ENCODE measurements at regions not wholly inside any gene's neighbourhood (a gene's known extent, or its start where the extent isn't known, plus 50 kb on each side); places are given as distances from the start of the nearest gene placed in this dataset.

DNA sequence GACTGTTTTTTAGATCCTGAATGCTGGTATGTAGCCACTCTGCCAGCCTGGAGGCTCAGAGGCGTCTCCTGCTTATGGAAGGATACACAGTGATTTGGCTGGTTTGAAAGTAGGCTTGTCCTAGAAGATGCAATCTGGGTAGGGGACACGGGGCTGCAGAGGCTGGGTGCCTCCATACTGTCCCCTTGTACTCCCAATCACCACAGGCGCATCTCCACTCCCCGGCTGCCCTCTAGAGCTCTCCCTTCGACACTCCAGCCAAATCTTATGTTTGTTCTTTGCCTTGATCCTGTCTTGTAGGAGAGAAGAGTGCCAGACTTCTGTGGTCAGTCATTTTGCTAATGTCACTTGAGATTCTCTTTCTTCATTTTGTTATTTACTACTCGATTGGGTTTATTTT is 168.8 kb upstream of the THRB start:
- H2AFZ ChIP-seq (ENCODE audit: low read depth, low read length) = no peak overlapping the region
- CTCF ChIA-PET (ENCODE audit: low intra/inter-chr PET ratio) = interaction anchor here (0.9 kb wide), 1 partner anchor 477 kb away, joined by 3 read pairs; no protein-coding TSS in a partner anchor
- in situ Hi-C loops (cut with MboI) = no loop called here
- DNase-seq (ENCODE audit: extremely low read depth in 1 of 4, low spot score in 3 of 4) (peak in 2 of 4 experiments; percentile 19 to 40), ATAC-seq (peak; percentile 95), FAIRE-seq (peak; percentile 52)
- H3K9me3 ChIP-seq (replicated peaks; ENCODE audit: control insufficient read depth, insufficient read depth, low read depth, low read length) = no peaks in the 10 kb centered on the region
- intact Hi-C loops (cut with micrococcal nuclease) = no loop called here
- no peaks in the 10 kb centered on the region for H3K36me3 ChIP-seq (ENCODE audit: control insufficient read depth, insufficient read depth, low read length)
- H3K4me3 ChIP-seq = no peak overlapping the region
- no peaks in the 10 kb centered on the region for H3K79me2 ChIP-seq (ENCODE audit: control insufficient read depth, insufficient read depth, low read length)
- H3K9me1 ChIP-seq (ENCODE audit: control insufficient read depth, insufficient read depth, low read length) = no peaks in the 10 kb centered on the region
- no peaks in the 10 kb centered on the region; a peak in 1 of 5 replicates for H3K27me3 ChIP-seq (ENCODE audit: control insufficient read depth in 2 of 2, insufficient read depth in 2 of 2, low read length in 2 of 2)
- no TSS peak for BruUV-seq (replicated peaks)
- H3K4me2 ChIP-seq (ENCODE audit: insufficient read depth, low read length) = no peak overlapping the region
- H3K27ac ChIP-seq (ENCODE audit: extremely low read depth, low read depth, low read length) = no peak overlapping the region
- H4K20me1 ChIP-seq (replicated peaks; ENCODE audit: control insufficient read depth, insufficient read depth, low read length) = no peaks in the 10 kb centered on the region
- no peaks in the 10 kb centered on the region for H3K4me1 ChIP-seq (replicated peaks in 1 of 2; ENCODE audit: control insufficient read depth in 2 of 2, insufficient read depth in 2 of 2, low read length in 2 of 2)
- POLR2A ChIA-PET = interaction anchor here (1.4 kb wide), 1 partner anchor 11 kb away, joined by 5 read pairs; no protein-coding TSS in a partner anchor
- H3K9ac ChIP-seq (ENCODE audit: insufficient read depth in 1 of 2, low read depth in 2 of 2, low read length in 2 of 2) = no peak overlapping the region
- WGBS (ENCODE audit: insufficient coverage, low coverage, missing lambda C conversion rate) = 10% methylated on average over 6 of the region's 6 CpGs
- TF ChIP-seq CEBPB (tag; IDR thresholded peaks at IDR 0.05) = 0 out of 2 replicates have a peak, but pooled peaks have one; percentile 9
- TF ChIP-seq, protein P1, sequence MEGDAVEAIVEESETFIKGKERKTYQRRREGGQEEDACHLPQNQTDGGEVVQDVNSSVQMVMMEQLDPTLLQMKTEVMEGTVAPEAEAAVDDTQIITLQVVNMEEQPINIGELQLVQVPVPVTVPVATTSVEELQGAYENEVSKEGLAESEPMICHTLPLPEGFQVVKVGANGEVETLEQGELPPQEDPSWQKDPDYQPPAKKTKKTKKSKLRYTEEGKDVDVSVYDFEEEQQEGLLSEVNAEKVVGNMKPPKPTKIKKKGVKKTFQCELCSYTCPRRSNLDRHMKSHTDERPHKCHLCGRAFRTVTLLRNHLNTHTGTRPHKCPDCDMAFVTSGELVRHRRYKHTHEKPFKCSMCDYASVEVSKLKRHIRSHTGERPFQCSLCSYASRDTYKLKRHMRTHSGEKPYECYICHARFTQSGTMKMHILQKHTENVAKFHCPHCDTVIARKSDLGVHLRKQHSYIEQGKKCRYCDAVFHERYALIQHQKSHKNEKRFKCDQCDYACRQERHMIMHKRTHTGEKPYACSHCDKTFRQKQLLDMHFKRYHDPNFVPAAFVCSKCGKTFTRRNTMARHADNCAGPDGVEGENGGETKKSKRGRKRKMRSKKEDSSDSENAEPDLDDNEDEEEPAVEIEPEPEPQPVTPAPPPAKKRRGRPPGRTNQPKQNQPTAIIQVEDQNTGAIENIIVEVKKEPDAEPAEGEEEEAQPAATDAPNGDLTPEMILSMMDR (IDR thresholded peaks at IDR 0.05 in 2 of 3, conservative IDR thresholded peaks at IDR 0.05 in 1 of 3; ENCODE audit: insufficient read depth in 2 of 3, low read depth in 1 of 3, low read length in 3 of 3) = peak; percentile 41 to 48 (median 47); a peak in 4 of 6 replicates
- peak in 1 of 2 experiments; percentile 63; a peak in 2 of 4 replicates for TF ChIP-seq RAD21 (CRISPR knock-in tag; conservative IDR thresholded peaks at IDR 0.05 in 1 of 2, IDR thresholded peaks at IDR 0.05 in 1 of 2)
- TF ChIP-seq MCM5 (IDR thresholded peaks at IDR 0.05; ENCODE audit: low read depth) = no peak
- TF ChIP-seq KLF6 (CRISPR knock-in tag; IDR thresholded peaks at IDR 0.05; ENCODE audit: borderline replicate concordance) = no peak
- TF ChIP-seq, protein P2, sequence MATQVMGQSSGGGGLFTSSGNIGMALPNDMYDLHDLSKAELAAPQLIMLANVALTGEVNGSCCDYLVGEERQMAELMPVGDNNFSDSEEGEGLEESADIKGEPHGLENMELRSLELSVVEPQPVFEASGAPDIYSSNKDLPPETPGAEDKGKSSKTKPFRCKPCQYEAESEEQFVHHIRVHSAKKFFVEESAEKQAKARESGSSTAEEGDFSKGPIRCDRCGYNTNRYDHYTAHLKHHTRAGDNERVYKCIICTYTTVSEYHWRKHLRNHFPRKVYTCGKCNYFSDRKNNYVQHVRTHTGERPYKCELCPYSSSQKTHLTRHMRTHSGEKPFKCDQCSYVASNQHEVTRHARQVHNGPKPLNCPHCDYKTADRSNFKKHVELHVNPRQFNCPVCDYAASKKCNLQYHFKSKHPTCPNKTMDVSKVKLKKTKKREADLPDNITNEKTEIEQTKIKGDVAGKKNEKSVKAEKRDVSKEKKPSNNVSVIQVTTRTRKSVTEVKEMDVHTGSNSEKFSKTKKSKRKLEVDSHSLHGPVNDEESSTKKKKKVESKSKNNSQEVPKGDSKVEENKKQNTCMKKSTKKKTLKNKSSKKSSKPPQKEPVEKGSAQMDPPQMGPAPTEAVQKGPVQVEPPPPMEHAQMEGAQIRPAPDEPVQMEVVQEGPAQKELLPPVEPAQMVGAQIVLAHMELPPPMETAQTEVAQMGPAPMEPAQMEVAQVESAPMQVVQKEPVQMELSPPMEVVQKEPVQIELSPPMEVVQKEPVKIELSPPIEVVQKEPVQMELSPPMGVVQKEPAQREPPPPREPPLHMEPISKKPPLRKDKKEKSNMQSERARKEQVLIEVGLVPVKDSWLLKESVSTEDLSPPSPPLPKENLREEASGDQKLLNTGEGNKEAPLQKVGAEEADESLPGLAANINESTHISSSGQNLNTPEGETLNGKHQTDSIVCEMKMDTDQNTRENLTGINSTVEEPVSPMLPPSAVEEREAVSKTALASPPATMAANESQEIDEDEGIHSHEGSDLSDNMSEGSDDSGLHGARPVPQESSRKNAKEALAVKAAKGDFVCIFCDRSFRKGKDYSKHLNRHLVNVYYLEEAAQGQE (IDR thresholded peaks at IDR 0.05; ENCODE audit: borderline replicate concordance) = 0 out of 2 replicates have a peak, but pooled peaks have one; percentile 12
- TF ChIP-seq, protein P2 (CRISPR knock-in tag; IDR thresholded peaks at IDR 0.05; ENCODE audit: low read depth) = no peak
- TF ChIP-seq, protein P3, sequence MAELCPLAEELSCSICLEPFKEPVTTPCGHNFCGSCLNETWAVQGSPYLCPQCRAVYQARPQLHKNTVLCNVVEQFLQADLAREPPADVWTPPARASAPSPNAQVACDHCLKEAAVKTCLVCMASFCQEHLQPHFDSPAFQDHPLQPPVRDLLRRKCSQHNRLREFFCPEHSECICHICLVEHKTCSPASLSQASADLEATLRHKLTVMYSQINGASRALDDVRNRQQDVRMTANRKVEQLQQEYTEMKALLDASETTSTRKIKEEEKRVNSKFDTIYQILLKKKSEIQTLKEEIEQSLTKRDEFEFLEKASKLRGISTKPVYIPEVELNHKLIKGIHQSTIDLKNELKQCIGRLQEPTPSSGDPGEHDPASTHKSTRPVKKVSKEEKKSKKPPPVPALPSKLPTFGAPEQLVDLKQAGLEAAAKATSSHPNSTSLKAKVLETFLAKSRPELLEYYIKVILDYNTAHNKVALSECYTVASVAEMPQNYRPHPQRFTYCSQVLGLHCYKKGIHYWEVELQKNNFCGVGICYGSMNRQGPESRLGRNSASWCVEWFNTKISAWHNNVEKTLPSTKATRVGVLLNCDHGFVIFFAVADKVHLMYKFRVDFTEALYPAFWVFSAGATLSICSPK (IDR thresholded peaks at IDR 0.05; ENCODE audit: borderline replicate concordance) = no peak
- TF ChIP-seq ZNF311 (CRISPR knock-in tag; IDR thresholded peaks at IDR 0.05) = no peak
- TF ChIP-seq CEBPG (CRISPR knock-in tag; IDR thresholded peaks at IDR 0.05) = no peak
- TF ChIP-seq CEBPG (tag; conservative IDR thresholded peaks at IDR 0.05 in 1 of 2, IDR thresholded peaks at IDR 0.05 in 1 of 2) = no peak

Data from K562 (cell line).